GM23338 (cell line): ENCODE measurements at regions not wholly inside any gene's neighbourhood (a gene's known extent, or its start where the extent isn't known, plus 50 kb on each side); places are given as distances from the start of the nearest gene placed in this dataset.

Source experiments
- EZH2phosphoT487 ChIP-seq: fragments of 200-600 bp; sonication (generic); IDR thresholded peaks from one replicate; pipeline ENCODE4 v1.8.1; 2018; ENCODE audit warnings: antibody characterized with exemption; ENCODE audit not compliant: unreplicated experiment
- TF ChIP-seq, protein P1 (sequence below), 2 experiments: fragments of 200-600 bp in 1 of 2; sonication (generic) in 1 of 2; conservative IDR thresholded peaks; 2 replicates each; pipeline versions ENCODE4 v1.5.1 to v1.6.1; 2016 to 2017; ENCODE audit warnings: antibody characterized with exemption in 2 of 2, low read depth in 2 of 2, mild to moderate bottlenecking in 2 of 2, moderate library complexity in 1 of 2

DNA sequence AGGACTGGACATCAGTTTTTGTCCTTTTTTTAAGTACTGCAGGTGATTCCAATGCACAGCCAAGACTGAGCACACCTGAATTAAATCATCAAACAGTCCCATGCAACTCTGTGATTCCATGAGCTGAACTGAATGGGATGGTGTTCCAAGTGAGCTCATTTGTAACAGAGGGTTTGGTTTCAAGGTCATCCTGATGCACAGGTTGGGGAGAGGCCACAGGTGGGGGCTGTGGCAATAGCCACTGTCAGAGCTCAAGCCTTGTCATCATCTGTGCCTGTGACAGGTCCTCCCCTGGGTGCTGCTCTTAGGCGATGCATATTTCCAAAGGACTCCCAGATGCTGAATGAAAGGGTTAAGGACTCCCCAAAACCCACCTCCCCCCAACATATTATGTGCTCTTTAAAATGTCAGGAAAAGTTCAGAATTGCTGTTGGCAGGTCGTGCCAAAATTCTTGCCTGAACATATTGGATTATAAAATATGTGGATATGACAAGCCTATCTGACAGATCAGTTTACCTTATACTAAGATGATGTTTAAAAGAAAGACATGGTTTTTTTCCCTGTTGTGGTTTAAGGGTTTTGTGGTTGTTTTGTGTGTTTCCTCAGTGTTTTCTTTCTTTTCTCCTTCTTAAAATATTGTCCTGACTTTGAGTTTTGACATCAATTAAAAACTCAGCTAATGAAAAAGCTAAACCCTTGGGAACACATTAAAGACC is 263.5 kb upstream of the SIX2 start:
- TF ChIP-seq, protein P1, sequence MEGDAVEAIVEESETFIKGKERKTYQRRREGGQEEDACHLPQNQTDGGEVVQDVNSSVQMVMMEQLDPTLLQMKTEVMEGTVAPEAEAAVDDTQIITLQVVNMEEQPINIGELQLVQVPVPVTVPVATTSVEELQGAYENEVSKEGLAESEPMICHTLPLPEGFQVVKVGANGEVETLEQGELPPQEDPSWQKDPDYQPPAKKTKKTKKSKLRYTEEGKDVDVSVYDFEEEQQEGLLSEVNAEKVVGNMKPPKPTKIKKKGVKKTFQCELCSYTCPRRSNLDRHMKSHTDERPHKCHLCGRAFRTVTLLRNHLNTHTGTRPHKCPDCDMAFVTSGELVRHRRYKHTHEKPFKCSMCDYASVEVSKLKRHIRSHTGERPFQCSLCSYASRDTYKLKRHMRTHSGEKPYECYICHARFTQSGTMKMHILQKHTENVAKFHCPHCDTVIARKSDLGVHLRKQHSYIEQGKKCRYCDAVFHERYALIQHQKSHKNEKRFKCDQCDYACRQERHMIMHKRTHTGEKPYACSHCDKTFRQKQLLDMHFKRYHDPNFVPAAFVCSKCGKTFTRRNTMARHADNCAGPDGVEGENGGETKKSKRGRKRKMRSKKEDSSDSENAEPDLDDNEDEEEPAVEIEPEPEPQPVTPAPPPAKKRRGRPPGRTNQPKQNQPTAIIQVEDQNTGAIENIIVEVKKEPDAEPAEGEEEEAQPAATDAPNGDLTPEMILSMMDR (conservative IDR thresholded peaks at IDR 0.05; ENCODE audit: low read depth in 2 of 2): no peak
- no peak for TF ChIP-seq EZH2phosphoT487
